Uterus (tissue), 3 donors: ENCODE measurements at regions not wholly inside any gene's neighbourhood (a gene's known extent, or its start where the extent isn't known, plus 50 kb on each side); places are given as distances from the start of the nearest gene placed in this dataset.

ENCODE experiments used
- DNase-seq, 2 donors: peaks; one replicate each; pipeline ENCODE4 v3.0.0-alpha.2; 2019 to 2020
- H3K27ac ChIP-seq, 2 donors: fragments of 200-600 bp; sonication (generic); 1 replicate in 1 of 2; 2 replicates in 1 of 2; pipeline ENCODE4 v1.5.1; 2016 to 2018
- H3K27me3 ChIP-seq, 2 donors: fragments of 200-600 bp; sonication (generic); one replicate each; pipeline ENCODE4 v1.5.1; 2018 to 2019; ENCODE audit warnings: control low read depth in 1 of 2
- H3K36me3 ChIP-seq, 2 donors: fragments of 200-600 bp; sonication (generic); one replicate each; pipeline ENCODE4 v1.5.1; 2019; ENCODE audit warnings: control low read depth in 1 of 2
- H3K4me1 ChIP-seq, 2 donors: fragments of 200-600 bp; sonication (generic); one replicate each; pipeline ENCODE4 v1.5.1; 2018 to 2019; ENCODE audit warnings: control low read depth in 1 of 2
- H3K4me3 ChIP-seq, 2 donors: fragments of 200-600 bp; sonication (generic); 1 replicate in 1 of 2; 2 replicates in 1 of 2; pipeline ENCODE4 v1.5.1; 2018 to 2019; ENCODE audit warnings: mild to moderate bottlenecking in 1 of 2
- H3K9me3 ChIP-seq, 2 donors: fragments of 200-600 bp; sonication (generic); one replicate each; pipeline ENCODE4 v1.5.1; 2019; ENCODE audit warnings: control low read depth in 1 of 2
- POLR2A ChIP-seq, 2 donors: fragments of 450-650 bp; IDR thresholded peaks; one replicate each; pipeline ENCODE4 v1.6.1; 2016; ENCODE audit warnings: antibody characterized with exemption in 2 of 2, mild to moderate bottlenecking in 1 of 2, moderate library complexity in 1 of 2
- intact Hi-C: fragments of 100-400 bp; cut with DNase I; formaldehyde crosslinking; loops from one replicate; pipeline ENCODE4 v1.15.1; 2023; ENCODE audit warnings: low total_unique reads
- TF ChIP-seq, protein P1 (sequence below), 4 experiments: fragments of 200-600 bp in 2 of 4; fragments of 450-650 bp in 2 of 4; sonication (generic) in 2 of 4; IDR thresholded peaks; one replicate each; pipeline ENCODE4 v1.5.1; 2016 to 2019; ENCODE audit warnings: antibody characterized with exemption in 4 of 4, mild to moderate bottlenecking in 2 of 4, moderate library complexity in 1 of 4
- donor health status: DM: yes; HTN: yes; CAD: no.

DNA sequence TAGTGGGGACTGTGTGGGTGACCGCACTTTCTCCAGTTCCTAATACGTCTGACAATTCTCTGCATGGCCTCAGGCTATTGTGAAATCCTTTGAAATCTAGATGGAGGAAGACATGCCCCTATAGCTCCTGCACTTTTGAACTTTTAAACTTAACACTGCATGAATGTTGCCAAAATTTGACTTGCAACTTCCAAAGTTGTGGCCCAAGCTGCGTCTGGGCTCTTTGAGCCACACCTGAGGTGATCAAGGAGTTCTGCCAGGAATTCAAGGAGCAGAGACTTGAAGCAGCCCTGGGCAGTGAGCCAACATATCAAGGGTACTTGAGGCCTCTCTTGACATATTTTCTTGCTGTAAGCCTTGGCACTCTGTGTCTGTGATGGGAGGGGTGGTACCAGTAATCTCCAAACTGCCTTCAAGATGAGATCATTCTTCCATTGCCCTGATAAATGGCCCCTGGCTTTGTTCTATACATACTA is 1336.1 kb upstream of the CDH9 start:
- no peak overlapping the region for H3K27ac ChIP-seq
- no peak overlapping the region for H3K4me3 ChIP-seq
- intact Hi-C loops = no loop called here
- peaks cover 0 to 3% of the 10 kb centered on the region in 2 donors for H3K9me3 ChIP-seq
- TF ChIP-seq, protein P1, sequence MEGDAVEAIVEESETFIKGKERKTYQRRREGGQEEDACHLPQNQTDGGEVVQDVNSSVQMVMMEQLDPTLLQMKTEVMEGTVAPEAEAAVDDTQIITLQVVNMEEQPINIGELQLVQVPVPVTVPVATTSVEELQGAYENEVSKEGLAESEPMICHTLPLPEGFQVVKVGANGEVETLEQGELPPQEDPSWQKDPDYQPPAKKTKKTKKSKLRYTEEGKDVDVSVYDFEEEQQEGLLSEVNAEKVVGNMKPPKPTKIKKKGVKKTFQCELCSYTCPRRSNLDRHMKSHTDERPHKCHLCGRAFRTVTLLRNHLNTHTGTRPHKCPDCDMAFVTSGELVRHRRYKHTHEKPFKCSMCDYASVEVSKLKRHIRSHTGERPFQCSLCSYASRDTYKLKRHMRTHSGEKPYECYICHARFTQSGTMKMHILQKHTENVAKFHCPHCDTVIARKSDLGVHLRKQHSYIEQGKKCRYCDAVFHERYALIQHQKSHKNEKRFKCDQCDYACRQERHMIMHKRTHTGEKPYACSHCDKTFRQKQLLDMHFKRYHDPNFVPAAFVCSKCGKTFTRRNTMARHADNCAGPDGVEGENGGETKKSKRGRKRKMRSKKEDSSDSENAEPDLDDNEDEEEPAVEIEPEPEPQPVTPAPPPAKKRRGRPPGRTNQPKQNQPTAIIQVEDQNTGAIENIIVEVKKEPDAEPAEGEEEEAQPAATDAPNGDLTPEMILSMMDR (IDR thresholded peaks at IDR 0.05) = no peak
- TF ChIP-seq POLR2A (IDR thresholded peaks at IDR 0.05) = no peak
- H3K4me1 ChIP-seq = no peaks in the 10 kb centered on the region
- H3K36me3 ChIP-seq = no peaks in the 10 kb centered on the region
- H3K27me3 ChIP-seq = no peaks in the 10 kb centered on the region
- no peak for DNase-seq

DNA sequence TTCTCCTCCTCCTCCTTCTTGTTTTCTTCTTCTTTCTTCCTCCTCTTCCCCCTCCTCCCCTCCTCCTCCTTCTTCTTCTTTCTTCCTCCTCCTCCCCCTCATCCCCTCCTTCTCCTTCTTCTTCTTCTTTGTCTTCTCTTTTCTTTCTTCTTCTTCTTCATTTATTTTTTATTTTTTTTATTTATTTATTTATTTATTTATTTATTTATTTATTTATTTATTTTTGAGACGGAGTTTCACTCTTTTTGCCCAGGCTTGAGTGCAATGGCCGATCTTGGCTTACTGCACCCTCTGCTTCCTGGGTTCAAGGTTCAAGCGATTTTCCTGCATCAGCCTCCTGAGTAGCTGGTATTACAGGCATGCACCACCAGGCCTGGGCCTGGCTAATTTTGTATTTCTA is 1332.5 kb upstream of the CDH9 start:
- TF ChIP-seq POLR2A (IDR thresholded peaks at IDR 0.05) = no peak
- Histone ChIP-seq H3K9me3 (no peaks in the 10 kb centered on the region), H3K27ac (no peak overlapping the region), H3K4me1 (no peaks in the 10 kb centered on the region), H3K4me3 (no peak overlapping the region), H3K36me3 (no peaks in the 10 kb centered on the region), H3K27me3 (no peaks in the 10 kb centered on the region)
- DNase-seq = no peak
- intact Hi-C loops = no loop called here

DNA sequence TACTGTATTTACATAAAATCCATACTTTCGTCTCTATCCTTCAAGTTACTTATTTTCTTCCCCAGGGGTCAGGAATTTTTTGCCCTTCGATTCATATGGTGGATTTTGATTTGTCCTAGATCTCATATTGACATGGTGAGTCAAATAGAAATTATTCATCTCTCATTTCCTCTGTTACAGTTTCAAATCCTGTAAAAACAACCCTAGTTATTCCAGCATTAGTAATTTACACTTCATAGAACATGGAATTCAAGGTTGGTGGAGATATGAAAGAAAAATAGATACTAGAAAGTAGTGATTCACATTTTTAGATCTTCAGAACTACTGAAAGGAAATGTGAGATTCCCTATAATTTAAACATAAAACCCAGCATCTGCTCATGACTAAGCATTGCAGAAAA is 1331.0 kb upstream of the CDH9 start:
- H3K27me3 ChIP-seq = no peaks in the 10 kb centered on the region
- intact Hi-C loops = no loop called here
- H3K4me1 ChIP-seq = no peaks in the 10 kb centered on the region
- H3K36me3 ChIP-seq = no peaks in the 10 kb centered on the region
- no peak overlapping the region for H3K27ac ChIP-seq
- no peak overlapping the region for H3K4me3 ChIP-seq
- TF ChIP-seq, protein P1 (IDR thresholded peaks at IDR 0.05) = no peak
- TF ChIP-seq POLR2A (IDR thresholded peaks at IDR 0.05) = no peak
- H3K9me3 ChIP-seq = no peaks in the 10 kb centered on the region
- DNase-seq = no peak

DNA sequence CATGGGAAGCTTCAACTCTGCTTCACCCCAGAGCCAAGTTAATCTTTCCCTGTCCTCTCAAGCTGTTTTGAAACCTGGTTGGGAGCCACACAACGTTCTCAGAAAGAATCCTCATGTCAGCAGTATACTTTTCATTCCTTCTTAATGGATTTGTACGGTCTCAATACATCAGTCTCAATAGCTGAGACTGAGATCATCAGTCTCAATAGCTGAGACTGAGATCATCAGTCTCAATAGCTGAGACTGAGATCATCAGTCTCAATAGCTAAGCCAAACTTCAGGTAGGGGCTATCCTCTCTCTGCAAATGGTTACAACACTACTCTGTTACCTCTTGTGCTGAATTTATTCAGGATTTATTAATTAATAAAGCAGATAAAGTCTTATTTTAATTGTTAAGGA is 1317.4 kb upstream of the CDH9 start:
- DNase-seq = no peak
- intact Hi-C loops = no loop called here
- TF ChIP-seq, protein P1 (IDR thresholded peaks at IDR 0.05) = no peak
- TF ChIP-seq POLR2A (IDR thresholded peaks at IDR 0.05) = no peak
- no peaks in the 10 kb centered on the region for H3K27me3 ChIP-seq
- H3K4me3 ChIP-seq = no peak overlapping the region
- peaks cover 0 to 3% of the 10 kb centered on the region in 2 donors for H3K9me3 ChIP-seq
- no peaks in the 10 kb centered on the region for H3K4me1 ChIP-seq
- no peak overlapping the region for H3K27ac ChIP-seq
- H3K36me3 ChIP-seq = no peaks in the 10 kb centered on the region

DNA sequence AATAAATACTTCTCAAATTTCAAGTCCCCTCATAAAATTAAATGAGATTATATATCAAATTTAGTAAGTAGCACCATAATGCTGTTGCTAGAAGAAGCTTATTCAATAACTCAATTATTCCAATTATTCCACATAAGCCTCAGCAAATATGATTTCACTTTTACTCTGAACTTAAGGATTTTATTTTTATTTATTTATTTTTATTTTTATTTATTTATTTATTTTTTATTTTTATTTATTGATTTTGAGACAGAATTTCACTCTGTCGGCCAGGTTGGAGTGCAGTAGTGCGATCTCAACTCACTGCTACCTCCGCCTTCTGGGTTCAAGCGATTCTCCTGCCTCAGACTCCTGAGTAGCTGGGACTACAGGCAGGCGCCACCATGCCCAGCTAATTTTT is 1308.3 kb upstream of the CDH9 start:
- TF ChIP-seq POLR2A (IDR thresholded peaks at IDR 0.05) = no peak
- TF ChIP-seq, protein P1 (IDR thresholded peaks at IDR 0.05) = no peak
- intact Hi-C loops = no loop called here

DNA sequence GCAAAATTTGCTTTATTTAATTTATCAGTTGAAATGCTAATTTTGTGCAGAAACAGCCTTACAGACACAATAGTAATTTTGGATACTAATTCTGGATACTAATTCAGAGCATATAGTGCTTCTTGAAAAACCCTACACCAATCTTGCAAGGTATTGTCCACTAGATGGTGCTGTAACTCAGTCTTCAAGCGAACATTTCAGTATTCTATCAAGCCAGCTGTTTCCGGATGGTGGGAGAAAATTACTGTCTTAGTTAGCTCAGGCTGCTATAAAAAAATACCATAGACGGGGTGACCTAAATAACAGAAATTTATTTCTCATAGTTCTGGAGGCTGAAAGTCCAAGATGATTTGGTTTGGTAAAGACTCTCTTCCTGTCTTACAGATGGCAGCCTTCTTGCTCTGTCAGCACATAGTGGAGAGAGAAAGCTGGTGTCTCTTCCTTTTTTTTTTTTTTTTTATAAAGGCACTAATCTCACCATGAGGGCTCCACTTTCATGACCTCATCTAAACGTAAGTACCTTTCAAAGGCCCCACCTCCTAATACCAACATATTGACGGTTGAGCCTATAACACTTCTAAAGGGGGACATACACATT is 1306.5 kb upstream of the CDH9 start:
- TF ChIP-seq POLR2A (IDR thresholded peaks at IDR 0.05) = no peak
- TF ChIP-seq, protein P1 (IDR thresholded peaks at IDR 0.05) = no peak
- Histone ChIP-seq H3K4me1 (no peaks in the 10 kb centered on the region), H3K4me3 (no peak overlapping the region), H3K27ac (no peak overlapping the region), H3K36me3 (no peaks in the 10 kb centered on the region), H3K27me3 (no peaks in the 10 kb centered on the region), H3K9me3 (no peaks in the 10 kb centered on the region)
- DNase-seq = no peak
- intact Hi-C loops = no loop called here

More for the DNA sequence above, 1308.3 kb upstream of the CDH9 start:
- H3K36me3 ChIP-seq = no peaks in the 10 kb centered on the region
- H3K27ac ChIP-seq = no peak overlapping the region
- H3K27me3 ChIP-seq = no peaks in the 10 kb centered on the region
- peaks cover 0 to 3% of the 10 kb centered on the region in 2 donors for H3K9me3 ChIP-seq
- no peak overlapping the region for H3K4me3 ChIP-seq
- DNase-seq = no peak
- no peaks in the 10 kb centered on the region for H3K4me1 ChIP-seq
